SK-N-MC (cell line): ENCODE measurements at regions not wholly inside any gene's neighbourhood (a gene's known extent, or its start where the extent isn't known, plus 50 kb on each side); places are given as distances from the start of the nearest gene placed in this dataset.

Experiments
- DNase-seq: peaks from one replicate; pipeline ENCODE4 v3.0.0-alpha.2; 2011; ENCODE audit warnings: low read depth, low spot score
- H3K27ac ChIP-seq: fragments of 200-600 bp; sonication (generic); 2 replicates; pipeline ENCODE4 v1.5.1; 2016; ENCODE audit warnings: mixed run types
- H3K36me3 ChIP-seq: fragments of 200-600 bp; sonication (generic); 2 replicates; pipeline ENCODE4 v1.6.1; 2017; ENCODE audit warnings: antibody characterized with exemption, low read length, mixed read lengths; ENCODE audit not compliant: insufficient read depth
- H3K4me3 ChIP-seq: fragments of 200-600 bp; sonication (generic); 2 replicates; pipeline ENCODE4 v1.5.1; 2016
- H3K9ac ChIP-seq: fragments of 200-600 bp; sonication (generic); 2 replicates; pipeline ENCODE4 v1.8.0; 2017; ENCODE audit warnings: mixed run types, mixed read lengths; ENCODE audit not compliant: insufficient read length
- H3K9me3 ChIP-seq: fragments of 200-600 bp; sonication (generic); 2 replicates; pipeline ENCODE4 v1.6.1; 2017; ENCODE audit warnings: low read depth, mild to moderate bottlenecking, antibody characterized with exemption, low read length, moderate library complexity, mixed read lengths
- EZH2 ChIP-seq: fragments of 200-600 bp; sonication (generic); IDR thresholded peaks from one replicate; pipeline ENCODE4 v1.6.1; 2017; ENCODE audit warnings: antibody characterized with exemption
- FOXP2 ChIP-seq: optimal IDR thresholded peaks from 2 replicates; pipeline ENCODE3; 2011; ENCODE audit warnings: mild to moderate bottlenecking, moderate library complexity; ENCODE audit not compliant: insufficient read depth; ENCODE audit errors: extremely low read length, control extremely low read depth
- POLR2AphosphoS5 ChIP-seq: IDR thresholded peaks from 2 replicates; pipeline ENCODE4 v1.6.1; 2012; ENCODE audit warnings: mild to moderate bottlenecking, low read depth, low read length, borderline replicate concordance

DNA sequence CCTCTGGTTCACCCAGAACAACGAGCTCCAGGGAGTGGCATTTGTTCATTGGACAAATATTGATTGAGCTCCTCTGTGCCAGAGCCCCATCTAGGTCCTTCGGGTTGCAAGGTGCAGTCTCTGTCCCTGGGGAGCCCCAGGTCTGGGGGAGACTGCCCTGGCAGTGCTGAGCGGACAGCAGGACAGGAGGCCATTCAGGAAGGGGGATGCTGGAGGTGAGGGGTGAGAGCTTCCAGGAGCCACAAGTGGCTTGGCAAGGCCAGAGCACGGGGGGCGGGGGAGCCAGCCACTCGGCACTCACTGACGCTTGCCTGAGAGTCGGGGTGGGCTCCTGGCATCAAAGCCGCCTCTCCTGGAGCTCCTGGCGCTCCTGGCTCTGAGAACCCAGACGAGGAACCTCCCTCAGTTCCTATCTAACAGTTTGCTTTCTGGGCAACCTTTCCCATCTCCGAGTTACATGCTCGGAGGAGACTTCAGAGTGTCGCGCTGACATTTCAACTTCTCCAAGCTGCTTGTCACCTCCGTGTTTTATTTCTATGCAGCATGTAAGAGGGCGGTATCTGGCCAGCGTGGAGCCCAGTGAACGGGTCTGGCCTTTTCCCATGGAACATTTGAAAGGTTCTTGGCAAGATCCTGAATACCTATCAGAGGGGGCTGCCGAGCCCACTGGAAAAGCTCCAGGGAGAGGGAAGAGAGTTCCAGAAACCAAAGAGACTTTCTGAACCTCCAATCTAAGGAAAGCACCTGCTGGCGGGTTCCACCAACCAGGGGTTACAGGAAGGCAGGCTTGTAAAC lies 62.0 kb upstream of the BCL11B start:
- TF ChIP-seq FOXP2: no peak
- no peak for TF ChIP-seq POLR2AphosphoS5
- TF ChIP-seq EZH2: no peak

DNA sequence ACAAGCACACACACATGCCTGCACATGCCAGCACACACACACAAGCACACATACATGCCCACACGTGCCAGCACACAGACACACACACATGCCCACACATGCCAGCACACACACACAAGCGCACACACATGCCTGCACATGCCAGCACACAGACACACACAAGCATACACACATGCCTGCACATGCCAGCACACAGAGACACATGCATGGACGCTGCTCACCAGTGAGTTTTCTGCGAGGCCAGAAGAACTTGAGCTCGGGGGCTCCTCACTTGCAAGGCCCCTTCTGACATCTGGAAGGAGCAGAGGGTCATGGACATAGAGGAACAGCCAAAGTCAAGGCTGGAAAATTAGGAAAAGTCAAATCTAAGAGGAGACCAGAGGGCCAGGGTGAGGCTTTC lies 61.2 kb upstream of the BCL11B start:
- Histone ChIP-seq H3K36me3 (no peaks in the 10 kb centered on the region), H3K9me3 (no peaks in the 10 kb centered on the region), H3K4me3 (no peak overlapping the region), H3K27ac (no peak overlapping the region), H3K9ac (no peak overlapping the region)
- DNase-seq: no peak
- no peak for TF ChIP-seq POLR2AphosphoS5
- TF ChIP-seq EZH2: no peak
- no peak for TF ChIP-seq FOXP2

More for the DNA sequence above, 62.0 kb upstream of the BCL11B start:
- no peaks in the 10 kb centered on the region for H3K36me3 ChIP-seq
- DNase-seq: no peak
- no peak overlapping the region for H3K9ac ChIP-seq
- H3K4me3 ChIP-seq: no peak overlapping the region
- no peaks in the 10 kb centered on the region for H3K9me3 ChIP-seq
- no peak overlapping the region for H3K27ac ChIP-seq

DNA sequence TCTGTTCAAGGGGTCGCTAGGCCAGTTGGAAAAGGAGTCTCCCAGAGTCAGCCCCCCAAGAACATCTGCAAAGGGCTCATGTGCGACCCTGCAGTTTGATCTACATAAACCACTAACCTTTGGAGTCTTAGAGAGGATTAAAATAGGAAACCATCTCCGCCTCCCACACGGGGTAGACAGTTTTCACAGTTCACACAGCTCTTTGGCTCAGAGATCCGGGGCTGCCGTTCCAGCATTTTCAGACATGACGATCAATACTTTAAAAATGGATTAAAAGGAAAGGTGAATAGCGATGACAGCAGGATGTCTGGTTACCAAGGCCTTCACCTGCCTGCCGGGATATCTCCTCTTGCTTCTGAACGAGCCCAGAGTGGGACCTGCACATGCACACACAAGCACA lies 59.8 kb upstream of the BCL11B start:
- TF ChIP-seq EZH2: no peak
- no peak for TF ChIP-seq FOXP2
- TF ChIP-seq POLR2AphosphoS5: no peak
- Histone ChIP-seq H3K4me3 (no peak overlapping the region), H3K9me3 (no peaks in the 10 kb centered on the region), H3K27ac (no peak overlapping the region), H3K36me3 (no peaks in the 10 kb centered on the region), H3K9ac (no peak overlapping the region)
- DNase-seq: no peak

DNA sequence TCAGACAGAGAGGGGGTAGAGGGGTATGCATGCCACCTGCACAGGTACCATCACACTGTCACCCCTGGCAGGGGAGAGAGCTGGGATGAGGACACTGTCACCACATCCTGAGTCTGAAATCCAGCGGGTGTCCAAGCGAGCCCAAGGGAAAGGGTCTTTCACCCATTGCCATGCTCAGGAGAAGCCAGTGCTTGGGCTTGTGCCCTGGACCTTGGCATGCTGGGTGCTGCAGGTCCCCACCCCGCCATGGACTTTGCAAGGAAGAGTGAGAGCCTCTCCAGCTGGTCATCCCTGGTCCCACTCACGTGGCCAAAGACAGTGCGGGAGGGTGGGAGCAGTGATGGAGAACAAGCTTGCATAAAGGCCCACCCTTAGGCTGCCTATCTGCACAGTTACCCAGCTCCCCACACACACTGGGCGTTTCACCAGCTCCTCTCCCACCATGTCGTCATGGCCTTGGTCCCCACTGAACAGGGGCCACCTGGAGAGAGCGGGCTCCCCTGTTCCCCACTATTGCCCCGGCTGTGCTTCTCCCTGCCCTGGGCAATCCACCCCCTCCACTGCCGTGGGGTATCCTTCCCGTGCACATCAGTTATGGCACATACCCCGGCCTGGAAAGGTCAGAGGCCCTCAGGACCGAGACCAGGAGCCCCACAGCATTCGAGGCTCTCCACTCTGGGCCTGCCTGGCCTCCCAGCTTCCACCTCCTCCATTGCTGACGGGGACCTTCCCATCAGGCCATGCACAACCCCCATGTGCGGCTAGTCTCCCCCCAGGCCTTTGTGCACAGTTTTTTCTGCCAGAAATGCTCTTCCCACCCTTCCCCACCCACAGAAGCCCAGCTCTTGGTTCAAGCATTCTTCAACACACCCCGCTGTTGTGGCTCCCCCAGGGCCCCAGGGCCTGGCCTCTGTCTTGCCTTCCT lies 58.6 kb upstream of the BCL11B start:
- Histone ChIP-seq H3K27ac (no peak overlapping the region), H3K36me3 (no peaks in the 10 kb centered on the region), H3K9ac (no peak overlapping the region), H3K9me3 (no peaks in the 10 kb centered on the region), H3K4me3 (no peak overlapping the region)
- DNase-seq: no peak
- TF ChIP-seq POLR2AphosphoS5 (no peak), EZH2 (no peak), FOXP2 (no peak)

DNA sequence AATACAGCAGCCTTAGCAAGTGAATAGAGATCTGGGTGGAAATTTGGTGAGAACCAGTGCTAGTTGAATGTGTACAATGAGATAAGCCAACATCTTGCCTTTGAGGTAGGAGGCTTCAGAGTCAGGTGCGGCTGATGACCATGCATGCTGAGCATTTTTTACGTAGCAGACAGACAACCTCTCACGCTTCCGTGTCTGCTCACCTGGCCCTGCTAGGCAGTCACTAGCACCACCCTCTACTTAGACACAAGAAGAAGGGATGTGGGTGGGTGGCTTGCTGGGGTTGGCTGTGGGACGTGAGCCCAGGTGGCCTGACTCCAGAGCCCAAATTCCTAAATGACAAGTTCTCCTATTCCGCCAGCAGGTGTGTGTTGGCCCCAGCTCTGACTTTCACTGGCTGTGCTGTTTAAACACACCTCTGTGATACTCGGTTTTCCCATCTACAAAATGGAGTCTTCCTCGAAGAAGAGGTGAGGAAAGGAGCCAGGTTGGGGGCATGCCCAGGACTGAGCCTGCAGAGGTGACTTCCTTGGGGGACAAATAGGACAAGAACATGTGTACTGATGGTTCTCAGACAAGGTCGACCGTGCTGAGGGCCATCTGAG lies 57.8 kb upstream of the BCL11B start:
- TF ChIP-seq FOXP2 (no peak), EZH2 (no peak), POLR2AphosphoS5 (no peak)
- DNase-seq: no peak
- Histone ChIP-seq H3K36me3 (no peaks in the 10 kb centered on the region), H3K9ac (no peak overlapping the region), H3K9me3 (no peaks in the 10 kb centered on the region), H3K27ac (no peak overlapping the region), H3K4me3 (no peak overlapping the region)

DNA sequence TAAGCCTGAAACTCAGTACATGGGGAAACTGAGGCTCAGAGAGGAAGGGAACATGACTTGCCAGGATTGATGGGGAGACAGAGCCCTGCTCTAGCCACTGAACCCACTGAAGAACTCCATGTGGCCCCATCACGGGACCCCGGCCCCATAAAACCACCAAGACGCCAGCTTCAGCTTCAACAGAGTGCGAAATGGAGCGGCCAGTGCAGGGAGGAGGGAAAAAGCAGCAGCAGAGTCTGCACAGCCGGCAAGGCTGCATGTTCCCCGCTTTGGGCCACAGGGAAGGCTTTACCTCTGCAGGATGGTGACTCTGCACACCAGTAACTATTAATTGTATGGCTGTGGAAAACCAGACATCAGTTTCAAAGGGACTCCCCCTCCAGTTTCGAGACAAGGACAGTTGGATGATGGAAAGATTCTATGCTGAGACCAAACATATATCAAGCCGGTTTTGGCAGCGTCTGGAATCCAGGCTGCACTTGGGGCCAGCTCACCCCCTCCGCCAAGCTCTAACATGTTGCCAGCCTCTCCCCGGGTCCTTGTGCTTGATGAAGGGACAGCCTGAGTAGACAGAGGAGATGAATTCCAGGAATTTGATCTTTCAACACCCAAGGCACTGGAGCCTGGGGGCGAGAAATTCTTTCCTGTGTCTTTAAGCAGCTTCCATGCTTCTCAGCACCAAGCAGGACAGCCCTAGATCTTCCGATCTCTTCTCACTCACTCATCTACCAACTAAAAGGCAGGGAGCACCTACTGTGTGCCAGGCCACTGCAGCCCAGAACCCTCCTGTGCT lies 55.7 kb upstream of the BCL11B start:
- TF ChIP-seq FOXP2 (no peak), POLR2AphosphoS5 (no peak), EZH2 (no peak)
- Histone ChIP-seq H3K36me3 (no peaks in the 10 kb centered on the region), H3K27ac (no peak overlapping the region), H3K9me3 (no peaks in the 10 kb centered on the region), H3K9ac (no peak overlapping the region), H3K4me3 (peak overlapping the region; percentile 3; the same call in 1 of the 2 replicates)
- peak; percentile 22 for DNase-seq

DNA sequence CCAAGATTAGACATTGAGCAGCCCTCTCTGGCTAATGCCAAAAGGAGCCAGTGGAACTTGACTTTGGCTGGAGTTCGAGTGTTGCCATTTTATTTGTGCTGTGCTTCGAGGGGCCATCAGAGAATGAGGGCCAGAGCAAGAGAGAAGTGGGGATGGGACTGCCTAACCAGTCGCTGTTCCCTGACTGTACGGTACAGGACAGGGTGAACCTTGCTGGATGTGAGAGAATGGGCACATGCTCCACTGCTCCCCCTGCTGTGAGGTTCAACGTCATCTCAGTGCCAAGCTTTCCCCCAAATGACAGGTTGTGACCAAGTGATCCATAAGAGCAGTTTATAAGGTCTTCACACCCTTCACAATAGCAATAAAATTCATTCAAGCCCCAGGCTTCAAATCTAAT lies 55.1 kb upstream of the BCL11B start:
- no peaks in the 10 kb centered on the region for H3K9me3 ChIP-seq
- H3K9ac ChIP-seq: no peak overlapping the region
- H3K36me3 ChIP-seq: no peaks in the 10 kb centered on the region
- H3K27ac ChIP-seq: no peak overlapping the region
- H3K4me3 ChIP-seq: no peak overlapping the region
- TF ChIP-seq EZH2 (no peak), POLR2AphosphoS5 (no peak), FOXP2 (no peak)
- no peak for DNase-seq
